ENCODE measurements at regions not wholly inside any gene's neighbourhood (a gene's known extent, or its start where the extent isn't known, plus 50 kb on each side); places are given as distances from the start of the nearest gene placed in this dataset.
"Not testable (repeated sequence)": the region's sequence is repeated elsewhere in the genome, so short reads cannot be mapped to it uniquely, and the experiment has no call there.

- no peak overlapping the region for H3K4me3 ChIP-seq (replicated peaks in 1 of 3)
- TF ChIP-seq POLR2A (IDR thresholded peaks at IDR 0.05) (no peak), CTCF (IDR thresholded peaks at IDR 0.05) (no peak)
- no peaks in the 10 kb centered on the region for H3K9me3 ChIP-seq
- H3K36me3 ChIP-seq: no peaks in the 10 kb centered on the region
- DNase-seq: no peak
- H3K27me3 ChIP-seq: no peaks in the 10 kb centered on the region
- WGBS, 2 donors: 79 to 82% methylated on average over 6 of the region's 6 CpGs
- intact Hi-C loops (cut with DNase I): no loop called here
- H3K4me1 ChIP-seq: no peaks in the 10 kb centered on the region
- no peak overlapping the region for H3K27ac ChIP-seq
These were observed 111.7 kb downstream of the PDGFA start for GRCh38 chr7:407721-408539.

- no peaks in the 10 kb centered on the region for H3K36me3 ChIP-seq
- WGBS, 2 donors: 69 to 79% methylated on average over 17 to 20 of the region's 21 CpGs
- no peak for DNase-seq
- no peaks in the 10 kb centered on the region for H3K27me3 ChIP-seq
- no peak overlapping the region for H3K27ac ChIP-seq
- intact Hi-C loops (cut with DNase I): no loop called here
- H3K4me1 ChIP-seq: no peaks in the 10 kb centered on the region
- TF ChIP-seq CTCF (IDR thresholded peaks at IDR 0.05) (no peak), POLR2A (IDR thresholded peaks at IDR 0.05) (no peak)
- no peaks in the 10 kb centered on the region for H3K9me3 ChIP-seq
- no peak overlapping the region for H3K4me3 ChIP-seq (replicated peaks in 1 of 3)
These were observed 110.8 kb downstream of the PDGFA start for GRCh38 chr7:408751-409311.

GRCh38 chr7:409339-410281 lies 110.0 kb downstream of the PDGFA start:
- intact Hi-C loops (cut with DNase I): no loop called here

GRCh38 chr7:410395-410910 lies 109.2 kb downstream of the PDGFA start:
- intact Hi-C loops (cut with DNase I): no loop called here
- DNase-seq: no peak
- whole genome bisulfite sequencing, 2 donors: 85% methylated on average over 4 to 10 of the region's 20 CpGs

More at GRCh38 chr7:409339-410281, 110.0 kb downstream of the PDGFA start:
- Histone ChIP-seq H3K9me3 (no peaks in the 10 kb centered on the region), H3K36me3 (no peaks in the 10 kb centered on the region), H3K4me3 (replicated peaks in 1 of 3) (no peak overlapping the region), H3K4me1 (no peaks in the 10 kb centered on the region), H3K27me3 (no peaks in the 10 kb centered on the region), H3K27ac (no peak overlapping the region)
- 26 to 44% methylated on average over 26 to 34 of the region's 34 CpGs for WGBS, 2 donors
- no peak for DNase-seq
- no peak for TF ChIP-seq POLR2A (IDR thresholded peaks at IDR 0.05)

GRCh38 chr7:411116-411515 lies 108.5 kb downstream of the PDGFA start:
- intact Hi-C loops (cut with DNase I); H3K4me1 ChIP-seq: not testable (repeated sequence)

More at GRCh38 chr7:410395-410910, 109.2 kb downstream of the PDGFA start:
- TF ChIP-seq CTCF (IDR thresholded peaks at IDR 0.05) (no peak), POLR2A (IDR thresholded peaks at IDR 0.05) (no peak)
- Histone ChIP-seq H3K36me3 (no peaks in the 10 kb centered on the region), H3K27me3 (no peaks in the 10 kb centered on the region), H3K9me3 (no peaks in the 10 kb centered on the region), H3K4me3 (replicated peaks in 1 of 3) (no peak overlapping the region), H3K4me1 (no peaks in the 10 kb centered on the region), H3K27ac (no peak overlapping the region)

More at GRCh38 chr7:411116-411515, 108.5 kb downstream of the PDGFA start:
- H3K27me3 ChIP-seq; H3K9me3 ChIP-seq; H3K4me3 ChIP-seq (replicated peaks in 1 of 3); H3K36me3 ChIP-seq; H3K27ac ChIP-seq; DNase-seq: not testable (repeated sequence)
- 88% methylated on average over 7 of the region's 24 CpGs; no CpG with 5 or more reads in 1 of the 2 donors for WGBS, 2 donors

All from thyroid gland (tissue), 4 donors.